ENCODE measurements at regions not wholly inside any gene's neighbourhood (a gene's known extent, or its start where the extent isn't known, plus 50 kb on each side); places are given as distances from the start of the nearest gene placed in this dataset.

- no peak for DNase-seq
Measured at GRCh38 chr7:424961-425793, 94.5 kb downstream of the PDGFA start.

- no peak for DNase-seq
Measured at GRCh38 chr7:425794-426188, 93.9 kb downstream of the PDGFA start.

- no peak for DNase-seq
Measured at GRCh38 chr7:426510-426909, 93.1 kb downstream of the PDGFA start.

- DNase-seq: no peak
Measured at GRCh38 chr7:427506-428103, 92.0 kb downstream of the PDGFA start.

GRCh38 chr7:428387-428786, 91.3 kb downstream of the PDGFA start:
- DNase-seq: no peak

- DNase-seq: no peak
Measured at GRCh38 chr7:428927-429827, 90.5 kb downstream of the PDGFA start.

GRCh38 chr7:429828-430180, 89.8 kb downstream of the PDGFA start:
- DNase-seq: no peak

GRCh38 chr7:431041-431440, 88.6 kb downstream of the PDGFA start:
- DNase-seq: no peak

GRCh38 chr7:431658-432111, 88.0 kb downstream of the PDGFA start:
- DNase-seq: no peak

GRCh38 chr7:432256-432655, 87.4 kb downstream of the PDGFA start:
- DNase-seq: no peak

- no peak for DNase-seq
Measured at GRCh38 chr7:432933-433332, 86.7 kb downstream of the PDGFA start.

- DNase-seq: no peak
Measured at GRCh38 chr7:433558-433957, 86.1 kb downstream of the PDGFA start.

- DNase-seq: no peak
Measured at GRCh38 chr7:434891-435629, 84.6 kb downstream of the PDGFA start.

GRCh38 chr7:435630-436366, 83.8 kb downstream of the PDGFA start:
- DNase-seq: no peak

GRCh38 chr7:436367-437128, 83.1 kb downstream of the PDGFA start:
- DNase-seq: no peak

- no peak for DNase-seq
Measured at GRCh38 chr7:437329-438251, 82.1 kb downstream of the PDGFA start.

GRCh38 chr7:438361-438760, 81.3 kb downstream of the PDGFA start:
- DNase-seq: no peak

- DNase-seq: no peak
Measured at GRCh38 chr7:438916-439315, 80.7 kb downstream of the PDGFA start.

- DNase-seq: no peak
Measured at GRCh38 chr7:440059-440749, 79.4 kb downstream of the PDGFA start.

Measured in activated gamma-delta T cell treated with Interleukin-2 at 50 U/mL for 16 hours (primary cell).